Keratinocyte (primary cell): ENCODE measurements at regions not wholly inside any gene's neighbourhood (a gene's known extent, or its start where the extent isn't known, plus 50 kb on each side); places are given as distances from the start of the nearest gene placed in this dataset.

Source experiments
- CTCF ChIP-seq, 3 experiments: IDR thresholded peaks in 1 of 3; conservative IDR thresholded peaks in 1 of 3; optimal IDR thresholded peaks in 1 of 3; 2 replicates in 2 of 3; 3 replicates in 1 of 3; pipeline versions ENCODE3 to v1.5.1; 2011; ENCODE audit warnings: low read length in 3 of 3, mild to moderate bottlenecking in 3 of 3, moderate library complexity in 2 of 3, control low read depth in 1 of 3, inconsistent platforms in 1 of 3; ENCODE audit not compliant: insufficient read depth in 2 of 3; ENCODE audit errors: extremely low read depth in 1 of 3
- EZH2 ChIP-seq: IDR thresholded peaks from one replicate; pipeline ENCODE4 v1.6.1; 2012; ENCODE audit warnings: inconsistent platforms, mild to moderate bottlenecking, low read length, moderate library complexity

- TF ChIP-seq CTCF (optimal IDR thresholded peaks at IDR 0.05 in 1 of 3, IDR thresholded peaks at IDR 0.05 in 1 of 3, conservative IDR thresholded peaks at IDR 0.05 in 1 of 3; ENCODE audit: extremely low read depth in 1 of 3, insufficient read depth in 2 of 3, low read length in 3 of 3): no peak
- no peak for TF ChIP-seq EZH2
These were observed 268.4 kb upstream of the NRIP1 start for GRCh38 chr21:15333136-15333710.
